HEK293T (cell line): ENCODE measurements at regions not wholly inside any gene's neighbourhood (a gene's known extent, or its start where the extent isn't known, plus 50 kb on each side); places are given as distances from the start of the nearest gene placed in this dataset.

Source experiments
- ARNT ChIP-seq: fragments of 450-650 bp; IDR thresholded peaks from 2 replicates; pipeline ENCODE4 v1.6.1; 2017; ENCODE audit warnings: mild to moderate bottlenecking
- BHLHE40 ChIP-seq: fragments of 450-650 bp; IDR thresholded peaks from 2 replicates; pipeline ENCODE4 v1.6.1; 2016; ENCODE audit warnings: mild to moderate bottlenecking, moderate library complexity, borderline replicate concordance
- CTBP1 ChIP-seq: fragments of 450-650 bp; IDR thresholded peaks from 2 replicates; pipeline ENCODE4 v1.6.1; 2016; ENCODE audit warnings: borderline replicate concordance
- FOXA1 ChIP-seq: fragments of 450-650 bp; IDR thresholded peaks from 2 replicates; pipeline ENCODE4 v1.6.1; 2016; ENCODE audit warnings: mild to moderate bottlenecking
- FOXK2 ChIP-seq: fragments of 450-650 bp; IDR thresholded peaks from 2 replicates; pipeline ENCODE4 v1.6.1; 2016; ENCODE audit warnings: mild to moderate bottlenecking
- FOXM1 ChIP-seq: fragments of 450-650 bp; IDR thresholded peaks from 2 replicates; pipeline ENCODE4 v1.6.1; 2017; ENCODE audit warnings: mild to moderate bottlenecking, borderline replicate concordance
- L3MBTL2 ChIP-seq: fragments of 450-650 bp; conservative IDR thresholded peaks from 2 replicates; pipeline ENCODE4 v1.6.1; 2016; ENCODE audit warnings: mild to moderate bottlenecking
- LEF1 ChIP-seq: fragments of 450-650 bp; IDR thresholded peaks from 2 replicates; pipeline ENCODE4 v1.6.1; 2017; ENCODE audit warnings: mild to moderate bottlenecking, borderline replicate concordance
- NFRKB ChIP-seq: fragments of 450-650 bp; IDR thresholded peaks from 2 replicates; pipeline ENCODE4 v1.6.1; 2016; ENCODE audit warnings: mild to moderate bottlenecking, moderate library complexity
- SP1 ChIP-seq: fragments of 450-650 bp; IDR thresholded peaks from 2 replicates; pipeline ENCODE4 v1.6.1; 2017
- TARDBP ChIP-seq: fragments of 450-650 bp; IDR thresholded peaks from 2 replicates; pipeline ENCODE4 v1.6.1; 2016
- ZNF384 ChIP-seq: fragments of 450-650 bp; IDR thresholded peaks from 2 replicates; pipeline ENCODE4 v1.6.1; 2016
- TF ChIP-seq, protein P1 (sequence below): fragments of 450-650 bp; IDR thresholded peaks from 2 replicates; pipeline ENCODE4 v1.6.1; 2016

DNA sequence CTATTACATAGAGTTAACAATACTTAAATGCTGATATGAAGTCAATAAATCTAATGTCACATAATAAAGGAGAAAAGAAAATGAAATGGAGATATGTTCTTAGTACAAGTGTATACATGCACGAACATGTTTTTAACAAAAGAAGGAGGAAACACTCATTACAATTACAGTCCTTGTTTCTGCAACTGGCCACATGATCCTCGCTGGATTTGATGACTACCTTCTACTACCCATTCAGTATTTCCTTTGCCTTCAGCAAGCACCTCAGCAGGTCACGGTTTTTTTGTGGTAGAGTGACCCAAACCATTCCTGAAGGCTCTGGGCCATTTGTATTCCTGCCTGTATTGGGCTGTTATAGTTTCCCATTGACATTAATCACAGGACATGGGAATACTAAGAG is 172.8 kb upstream of the CXADR start:
- TF ChIP-seq ARNT: no peak
- TF ChIP-seq FOXA1: no peak
- no peak for TF ChIP-seq LEF1
- no peak for TF ChIP-seq ZNF384
- TF ChIP-seq SP1: no peak
- no peak for TF ChIP-seq BHLHE40
- no peak for TF ChIP-seq FOXM1
- TF ChIP-seq CTBP1: no peak
- TF ChIP-seq L3MBTL2: no peak
- TF ChIP-seq TARDBP: no peak
- TF ChIP-seq, protein P1, sequence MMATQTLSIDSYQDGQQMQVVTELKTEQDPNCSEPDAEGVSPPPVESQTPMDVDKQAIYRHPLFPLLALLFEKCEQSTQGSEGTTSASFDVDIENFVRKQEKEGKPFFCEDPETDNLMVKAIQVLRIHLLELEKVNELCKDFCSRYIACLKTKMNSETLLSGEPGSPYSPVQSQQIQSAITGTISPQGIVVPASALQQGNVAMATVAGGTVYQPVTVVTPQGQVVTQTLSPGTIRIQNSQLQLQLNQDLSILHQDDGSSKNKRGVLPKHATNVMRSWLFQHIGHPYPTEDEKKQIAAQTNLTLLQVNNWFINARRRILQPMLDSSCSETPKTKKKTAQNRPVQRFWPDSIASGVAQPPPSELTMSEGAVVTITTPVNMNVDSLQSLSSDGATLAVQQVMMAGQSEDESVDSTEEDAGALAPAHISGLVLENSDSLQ: no peak
- TF ChIP-seq FOXK2: no peak
- TF ChIP-seq NFRKB: no peak
